ENCODE measurements at regions not wholly inside any gene's neighbourhood (a gene's known extent, or its start where the extent isn't known, plus 50 kb on each side); places are given as distances from the start of the nearest gene placed in this dataset.

DNA sequence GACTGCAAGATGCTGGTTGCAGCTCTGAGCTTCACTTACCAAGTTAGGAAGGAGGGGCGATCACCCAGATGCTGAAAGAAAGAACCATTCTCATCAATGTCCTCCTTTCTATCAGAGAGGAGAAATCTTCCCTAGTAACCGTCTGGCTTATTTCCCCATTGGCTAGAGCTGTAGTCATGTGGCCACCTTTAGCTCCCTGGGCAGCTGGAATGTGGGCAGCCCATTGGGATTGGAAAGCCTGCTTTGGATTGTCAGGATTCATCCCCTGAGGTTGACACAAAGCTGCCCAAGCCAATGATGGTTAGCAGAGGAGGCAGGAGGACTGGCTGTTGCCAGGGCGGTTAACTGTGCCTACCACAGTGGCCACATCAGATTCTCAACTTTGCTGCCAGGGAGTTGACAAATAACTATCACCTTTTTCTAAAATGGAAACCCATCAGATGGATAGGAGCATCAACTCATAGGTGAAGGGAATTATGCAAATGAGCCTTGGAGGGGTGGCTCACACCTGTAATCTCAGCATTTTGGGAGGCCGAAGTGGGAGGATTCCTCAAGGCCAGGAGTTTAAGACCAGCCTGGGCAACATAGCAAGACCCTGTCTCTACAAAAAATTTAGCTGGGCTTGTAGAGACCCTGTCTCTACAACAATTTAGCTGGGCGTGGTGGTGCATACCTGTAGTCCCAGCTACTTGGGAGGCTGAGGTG lies 206.4 kb upstream of the GALNT17 start:
- no peak for DNase-seq (ENCODE audit: low read depth)

GRCh38 chr7:70926666-70927065 lies 205.3 kb upstream of the GALNT17 start:
- TF ChIP-seq CTCF (IDR thresholded peaks at IDR 0.05; ENCODE audit: insufficient read depth, low read depth, low read length, missing control alignments), result no peak
- no peak for DNase-seq (ENCODE audit: low read depth)
- no peak overlapping the region for H3K4me3 ChIP-seq (ENCODE audit: low read depth, low read length)

More for the DNA sequence above, 206.4 kb upstream of the GALNT17 start:
- no peak for TF ChIP-seq CTCF (IDR thresholded peaks at IDR 0.05; ENCODE audit: insufficient read depth, low read depth, low read length, missing control alignments)
- H3K4me3 ChIP-seq (ENCODE audit: low read depth, low read length), result no peak overlapping the region

DNA sequence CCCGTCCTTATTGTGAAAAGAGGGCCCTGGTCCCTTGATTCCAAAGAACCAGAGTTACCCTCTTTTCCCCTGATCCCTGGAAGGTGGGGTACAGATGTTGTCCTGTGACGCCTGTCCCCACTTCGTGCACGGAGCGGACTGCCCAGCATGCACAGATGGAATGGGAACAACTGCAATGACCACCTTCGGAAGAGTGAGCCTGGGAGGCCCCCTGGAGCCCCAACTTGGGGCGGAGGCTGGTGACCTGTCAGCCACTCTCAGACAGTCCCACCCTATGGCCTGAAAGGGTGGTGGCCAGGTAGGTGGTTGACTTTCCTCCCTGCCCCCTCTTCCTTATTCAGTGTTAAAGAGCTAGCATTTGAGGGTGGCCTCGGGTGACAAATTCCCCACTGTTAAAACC lies 196.6 kb upstream of the GALNT17 start:
- no peak for TF ChIP-seq CTCF (IDR thresholded peaks at IDR 0.05; ENCODE audit: insufficient read depth, low read depth, low read length, missing control alignments)
- H3K4me3 ChIP-seq (ENCODE audit: low read depth, low read length), result no peak overlapping the region
- DNase-seq (ENCODE audit: low read depth), result no peak

DNA sequence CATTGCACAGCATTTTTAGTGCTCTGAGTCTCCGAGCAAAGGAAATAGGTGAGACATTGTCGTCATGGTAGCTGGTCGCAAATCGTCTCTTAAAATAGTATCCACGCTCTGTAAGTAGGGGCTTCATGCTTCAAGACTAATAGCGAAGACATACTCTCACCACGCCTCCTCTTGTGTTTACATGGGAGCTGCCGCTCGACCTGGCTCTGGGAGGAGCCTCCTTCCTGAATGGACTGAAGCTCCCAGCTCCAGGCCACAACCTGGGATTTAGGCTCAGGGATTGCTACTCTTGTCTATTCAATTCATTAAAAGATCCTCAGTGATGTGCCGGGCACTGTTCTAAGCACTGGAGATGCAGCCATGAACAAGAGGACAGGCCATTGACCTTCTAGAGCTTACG lies 196.1 kb upstream of the GALNT17 start:
- H3K4me3 ChIP-seq (ENCODE audit: low read depth, low read length), result no peak overlapping the region
- no peak for TF ChIP-seq CTCF (IDR thresholded peaks at IDR 0.05; ENCODE audit: insufficient read depth, low read depth, low read length, missing control alignments)

DNA sequence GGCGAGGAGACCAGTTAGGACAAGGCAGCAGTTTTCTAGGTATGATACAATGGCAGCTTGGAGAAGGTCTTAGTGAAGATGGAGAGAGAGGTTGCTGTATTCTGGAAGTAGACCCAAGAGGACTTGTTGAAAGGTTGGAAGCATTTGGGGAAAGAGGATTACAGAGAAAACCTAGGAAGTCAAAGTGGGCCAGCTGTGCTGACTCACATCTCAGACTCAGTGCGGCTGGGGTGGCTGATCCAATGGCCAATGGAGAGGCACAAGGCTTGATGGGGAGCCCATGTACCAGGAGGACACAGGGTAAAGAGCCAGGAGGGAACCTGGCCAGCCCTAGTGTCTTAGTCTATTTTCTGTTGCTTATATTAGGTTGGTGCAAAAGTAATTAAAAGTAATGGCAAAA lies 194.5 kb upstream of the GALNT17 start:
- no peak for TF ChIP-seq CTCF (IDR thresholded peaks at IDR 0.05; ENCODE audit: insufficient read depth, low read depth, low read length, missing control alignments)
- no peak overlapping the region for H3K4me3 ChIP-seq (ENCODE audit: low read depth, low read length)
- DNase-seq (ENCODE audit: low read depth), result no peak

More for the DNA sequence above, 196.1 kb upstream of the GALNT17 start:
- DNase-seq (ENCODE audit: low read depth), result no peak

- H3K4me3 ChIP-seq (ENCODE audit: low read depth, low read length), result no peak overlapping the region
- DNase-seq (ENCODE audit: low read depth), result no peak
- no peak for TF ChIP-seq CTCF (IDR thresholded peaks at IDR 0.05; ENCODE audit: insufficient read depth, low read depth, low read length, missing control alignments)
These were observed 191.3 kb upstream of the GALNT17 start for GRCh38 chr7:70940597-70940996.

DNA sequence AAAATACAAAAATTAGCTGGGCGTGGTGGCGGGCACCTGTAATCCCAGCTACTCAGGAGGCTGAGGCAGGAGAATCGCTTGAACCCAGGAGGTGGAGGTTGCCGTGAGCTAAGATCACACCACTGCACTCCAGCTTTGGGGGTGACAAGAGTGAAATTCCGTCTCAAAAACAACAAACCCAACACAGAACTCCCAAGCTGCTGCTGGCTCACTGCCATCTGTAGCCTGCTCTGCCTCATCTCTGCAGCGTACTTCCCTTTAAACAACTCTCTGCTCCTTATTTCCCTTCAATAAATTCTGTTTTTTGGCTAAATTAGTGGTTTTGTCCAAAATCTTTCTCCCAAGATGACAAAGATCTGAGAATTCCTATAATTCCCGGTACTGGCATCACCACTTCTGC lies 189.2 kb upstream of the GALNT17 start:
- TF ChIP-seq CTCF (IDR thresholded peaks at IDR 0.05; ENCODE audit: insufficient read depth, low read depth, low read length, missing control alignments), result no peak
- no peak for DNase-seq (ENCODE audit: low read depth)
- H3K4me3 ChIP-seq (ENCODE audit: low read depth, low read length), result no peak overlapping the region
